Right lobe of liver (tissue), 6 donors: ENCODE measurements at regions not wholly inside any gene's neighbourhood (a gene's known extent, or its start where the extent isn't known, plus 50 kb on each side); places are given as distances from the start of the nearest gene placed in this dataset.

ENCODE experiments used
- ATAC-seq, 4 donors: fragments of 200-7000 bp; cut with Tn5 transposase; one replicate each; pipeline ENCODE4 v1.9.1; 2020; ENCODE audit warnings: mild to moderate bottlenecking in 4 of 4, moderate library complexity in 4 of 4
- DNase-seq, 3 donors: peaks; one replicate each; pipeline ENCODE4 v3.0.0-alpha.2; 2020
- H3K27ac ChIP-seq, 3 donors: fragments of 200-600 bp; one replicate each; pipeline ENCODE4 v1.8.0; 2022
- H3K27me3 ChIP-seq, 2 donors: fragments of 200-600 bp; one replicate each; pipeline ENCODE4 v1.8.0; 2022
- H3K36me3 ChIP-seq, 4 donors: fragments of 200-600 bp; sonication (generic) in 1 of 4; one replicate each; pipeline versions ENCODE4 v1.5.1 to v1.8.0; 2017 to 2022; ENCODE audit warnings: control low read depth in 1 of 4
- H3K4me1 ChIP-seq, 4 donors: fragments of 200-600 bp; sonication (generic) in 1 of 4; one replicate each; pipeline versions ENCODE4 v1.5.1 to v1.8.0; 2017 to 2022; ENCODE audit warnings: control low read depth in 1 of 4
- H3K4me3 ChIP-seq, 3 donors: fragments of 200-600 bp; one replicate each; pipeline ENCODE4 v1.8.0; 2022
- H3K9me3 ChIP-seq, 4 donors: fragments of 200-600 bp; sonication (generic) in 1 of 4; one replicate each; pipeline versions ENCODE4 v1.5.1 to v1.8.0; 2017 to 2022; ENCODE audit warnings: control low read depth in 1 of 4
- CTCF ChIP-seq, 4 donors: fragments of 200-600 bp in 3 of 4; fragments of 450-650 bp in 1 of 4; IDR thresholded peaks; one replicate each; pipeline versions ENCODE4 v1.5.1 to v1.8.0; 2016 to 2022; ENCODE audit warnings: antibody characterized with exemption in 4 of 4, mild to moderate bottlenecking in 2 of 4
- POLR2A ChIP-seq: fragments of 450-650 bp; IDR thresholded peaks from one replicate; pipeline ENCODE4 v1.6.1; 2017; ENCODE audit warnings: antibody characterized with exemption, mild to moderate bottlenecking
- WGBS: methylation state at CpG from one replicate; pipeline ENCODE4 v1.1.6; 2018; ENCODE audit warnings: low coverage, low lambda C conversion rate; ENCODE audit not compliant: insufficient coverage; ENCODE audit errors: missing lambda C conversion rate; 5-methylcytosine and 5-hydroxymethylcytosine counted together
- intact Hi-C, 2 donors: fragments of 100-400 bp; cut with DNase I; formaldehyde crosslinking; loops; one replicate each; pipeline versions ENCODE4 v1.11.2 to v1.14.1; 2022
- donor health status: DM: no; HTN: yes; CAD: no.
- donor health status: DM: no; HTN: no; CAD: no.
- donor health status: DM: no; HTN: no; CAD: no.
- donor health status: DM: no; HTN: yes; CAD: no.
- donor health status: DM: no; HTN: yes; CAD: no.

- Histone ChIP-seq H3K4me3 (no peak overlapping the region), H3K27me3 (no peaks in the 10 kb centered on the region), H3K36me3 (no peaks in the 10 kb centered on the region), H3K27ac (no peak overlapping the region), H3K9me3 (no peaks in the 10 kb centered on the region), H3K4me1 (peaks cover 0 to 33% (median 4%) of the 10 kb centered on the region in 4 donors)
- no peak for ATAC-seq
- TF ChIP-seq POLR2A (no peak), CTCF (IDR thresholded peaks at IDR 0.05) (no peak)
- intact Hi-C loops = no loop called here
- no peak for DNase-seq
- 8% methylated on average over 1 of the region's 1 CpG for WGBS
Observed at GRCh38 chr7:46932306-46932675, 649.6 kb downstream of the TNS3 start.

- WGBS = 80% methylated on average over 3 of the region's 3 CpGs
- Histone ChIP-seq H3K4me1 (peaks cover 0 to 33% (median 4%) of the 10 kb centered on the region in 4 donors), H3K27ac (no peak overlapping the region), H3K4me3 (no peak overlapping the region), H3K36me3 (no peaks in the 10 kb centered on the region), H3K27me3 (no peaks in the 10 kb centered on the region), H3K9me3 (no peaks in the 10 kb centered on the region)
- no peak for DNase-seq
- TF ChIP-seq CTCF (IDR thresholded peaks at IDR 0.05) = no peak
- no peak for TF ChIP-seq POLR2A
- intact Hi-C loops = no loop called here
- no peak for ATAC-seq
Observed at GRCh38 chr7:46930366-46930765, 651.5 kb downstream of the TNS3 start.

- no peak for ATAC-seq
- no peaks in the 10 kb centered on the region for H3K36me3 ChIP-seq
- no peaks in the 10 kb centered on the region for H3K9me3 ChIP-seq
- no peak for DNase-seq
- TF ChIP-seq CTCF (IDR thresholded peaks at IDR 0.05) (no peak), POLR2A (no peak)
- H3K4me3 ChIP-seq = no peak overlapping the region
- peaks cover 0 to 29% (median 4%) of the 10 kb centered on the region in 4 donors for H3K4me1 ChIP-seq
- H3K27me3 ChIP-seq = no peaks in the 10 kb centered on the region
- no peak overlapping the region for H3K27ac ChIP-seq
- intact Hi-C loops = no loop called here
Observed at GRCh38 chr7:46929359-46929758, 652.6 kb downstream of the TNS3 start.

- TF ChIP-seq POLR2A (no peak), CTCF (IDR thresholded peaks at IDR 0.05) (no peak)
- DNase-seq = no peak
- Histone ChIP-seq H3K9me3 (no peaks in the 10 kb centered on the region), H3K27ac (no peak overlapping the region), H3K4me3 (no peak overlapping the region), H3K4me1 (peaks cover 0 to 24% (median 4%) of the 10 kb centered on the region in 4 donors), H3K27me3 (no peaks in the 10 kb centered on the region), H3K36me3 (no peaks in the 10 kb centered on the region)
- 20% methylated on average over 4 of the region's 4 CpGs for WGBS
- no peak for ATAC-seq
- intact Hi-C loops = no loop called here
Observed at GRCh38 chr7:46928719-46929118, 653.2 kb downstream of the TNS3 start.

- H3K27me3 ChIP-seq = no peaks in the 10 kb centered on the region
- no peak for TF ChIP-seq POLR2A
- no peak for TF ChIP-seq CTCF (IDR thresholded peaks at IDR 0.05)
- no peak overlapping the region for H3K27ac ChIP-seq
- H3K9me3 ChIP-seq = no peaks in the 10 kb centered on the region
- H3K4me1 ChIP-seq = peaks cover 0 to 10% (median 2%) of the 10 kb centered on the region in 4 donors
- no peaks in the 10 kb centered on the region for H3K36me3 ChIP-seq
- intact Hi-C loops = no loop called here
- WGBS = 95% methylated on average over 4 of the region's 4 CpGs
- no peak overlapping the region for H3K4me3 ChIP-seq
- no peak for DNase-seq
- ATAC-seq = no peak
Observed at GRCh38 chr7:46927131-46927810, 654.6 kb downstream of the TNS3 start.
